ENCODE measurements at regions not wholly inside any gene's neighbourhood (a gene's known extent, or its start where the extent isn't known, plus 50 kb on each side); places are given as distances from the start of the nearest gene placed in this dataset.

DNA sequence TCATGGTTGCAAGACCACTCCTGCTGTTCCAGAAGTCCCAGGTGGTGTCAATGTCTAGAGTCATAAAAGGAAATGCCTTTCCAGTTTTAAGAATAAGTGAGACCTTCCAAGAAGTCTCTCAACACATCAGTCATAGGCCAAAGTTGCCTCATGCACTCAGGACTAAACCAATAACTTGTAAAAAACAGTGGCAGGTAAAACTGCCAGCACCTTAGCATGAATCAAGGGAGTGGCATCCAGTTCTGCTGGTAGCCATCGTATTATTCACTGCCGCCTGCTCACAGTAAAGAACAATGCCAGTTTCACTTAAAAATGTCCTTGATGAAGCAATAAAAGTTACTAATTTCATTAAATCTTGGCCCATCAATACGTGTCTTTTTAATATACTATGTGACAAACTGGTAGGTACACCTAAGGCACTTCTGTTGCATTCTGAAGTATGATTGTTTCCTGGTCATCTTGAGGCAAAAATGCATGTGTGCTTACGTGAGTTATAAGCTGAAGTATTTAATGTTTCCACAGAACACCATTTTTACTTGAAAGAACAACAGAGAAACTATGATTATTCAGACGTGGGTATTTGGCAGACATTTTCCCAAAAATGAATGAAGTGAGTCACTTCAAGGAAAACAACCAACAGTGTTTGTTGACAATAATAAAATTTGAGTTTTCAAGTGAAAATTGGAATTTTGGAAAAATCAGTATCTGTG, 125.2 kb upstream of the SNX19 start:
- DNase-seq, result no peak

DNA sequence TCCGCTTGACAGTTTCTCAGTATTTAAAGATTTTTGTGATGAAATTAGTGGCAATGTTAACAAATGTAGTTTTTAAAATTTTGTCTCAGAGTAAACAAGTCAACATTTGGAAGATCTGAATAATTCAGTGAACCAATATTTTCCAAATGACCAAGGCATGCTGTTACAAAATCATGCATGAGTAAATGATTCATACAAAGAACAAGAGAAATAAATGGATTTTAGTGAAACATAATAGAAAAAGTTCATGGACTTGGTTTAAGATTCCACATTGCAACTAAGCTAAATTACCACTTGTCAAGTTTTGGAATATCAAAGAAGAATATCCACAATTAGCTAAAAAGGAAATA, 125.7 kb upstream of the SNX19 start:
- H3K27ac ChIP-seq, result no peak overlapping the region
- H3K36me3 ChIP-seq (replicated peaks), result no peaks in the 10 kb centered on the region
- DNase-seq, result no peak
- in situ Hi-C loops (cut with HindIII; ENCODE audit: low pct_ligation_motif_present, low sequenced_read_pairs), result no loop called here
- H3K4me3 ChIP-seq (ENCODE audit: low read depth, low read length), result no peak overlapping the region
- TF ChIP-seq, protein P1, sequence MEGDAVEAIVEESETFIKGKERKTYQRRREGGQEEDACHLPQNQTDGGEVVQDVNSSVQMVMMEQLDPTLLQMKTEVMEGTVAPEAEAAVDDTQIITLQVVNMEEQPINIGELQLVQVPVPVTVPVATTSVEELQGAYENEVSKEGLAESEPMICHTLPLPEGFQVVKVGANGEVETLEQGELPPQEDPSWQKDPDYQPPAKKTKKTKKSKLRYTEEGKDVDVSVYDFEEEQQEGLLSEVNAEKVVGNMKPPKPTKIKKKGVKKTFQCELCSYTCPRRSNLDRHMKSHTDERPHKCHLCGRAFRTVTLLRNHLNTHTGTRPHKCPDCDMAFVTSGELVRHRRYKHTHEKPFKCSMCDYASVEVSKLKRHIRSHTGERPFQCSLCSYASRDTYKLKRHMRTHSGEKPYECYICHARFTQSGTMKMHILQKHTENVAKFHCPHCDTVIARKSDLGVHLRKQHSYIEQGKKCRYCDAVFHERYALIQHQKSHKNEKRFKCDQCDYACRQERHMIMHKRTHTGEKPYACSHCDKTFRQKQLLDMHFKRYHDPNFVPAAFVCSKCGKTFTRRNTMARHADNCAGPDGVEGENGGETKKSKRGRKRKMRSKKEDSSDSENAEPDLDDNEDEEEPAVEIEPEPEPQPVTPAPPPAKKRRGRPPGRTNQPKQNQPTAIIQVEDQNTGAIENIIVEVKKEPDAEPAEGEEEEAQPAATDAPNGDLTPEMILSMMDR (IDR thresholded peaks at IDR 0.05; ENCODE audit: low read depth, low read length, missing control alignments), result no peak
- no peaks in the 10 kb centered on the region for H3K27me3 ChIP-seq (replicated peaks)

More for the DNA sequence above, 125.2 kb upstream of the SNX19 start:
- no peak overlapping the region for H3K4me3 ChIP-seq (ENCODE audit: low read depth, low read length)
- H3K36me3 ChIP-seq (replicated peaks), result no peaks in the 10 kb centered on the region
- TF ChIP-seq, protein P1 (IDR thresholded peaks at IDR 0.05; ENCODE audit: low read depth, low read length, missing control alignments), result no peak
- no peak overlapping the region for H3K27ac ChIP-seq
- no peaks in the 10 kb centered on the region for H3K27me3 ChIP-seq (replicated peaks)
- in situ Hi-C loops (cut with HindIII; ENCODE audit: low pct_ligation_motif_present, low sequenced_read_pairs), result no loop called here

DNA sequence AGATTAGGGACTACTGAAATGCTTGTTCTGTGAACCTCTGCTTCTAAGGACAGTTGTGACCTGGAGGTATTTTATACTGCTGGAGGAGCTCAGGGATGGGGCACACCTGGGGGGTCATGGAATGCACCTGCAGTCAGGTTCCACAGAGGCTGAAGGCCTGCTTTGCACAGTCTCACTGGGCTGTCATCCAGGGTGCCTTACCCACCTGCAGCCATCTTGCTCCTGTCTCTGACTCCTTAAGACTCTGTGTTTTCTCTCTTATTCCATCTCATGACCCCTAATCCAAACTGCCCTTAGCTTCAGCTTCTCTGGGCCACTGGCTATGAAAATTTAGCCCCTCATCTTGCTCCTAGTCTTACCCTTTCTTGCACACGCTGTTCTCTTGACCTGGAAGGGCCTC, 127.0 kb upstream of the SNX19 start:
- Histone ChIP-seq H3K27me3 (replicated peaks) (peaks cover 2% of the 10 kb centered on the region), H3K4me3 (ENCODE audit: low read depth, low read length) (no peak overlapping the region), H3K27ac (no peak overlapping the region), H3K36me3 (replicated peaks) (no peaks in the 10 kb centered on the region)
- in situ Hi-C loops (cut with HindIII; ENCODE audit: low pct_ligation_motif_present, low sequenced_read_pairs), result no loop called here
- TF ChIP-seq, protein P1 (IDR thresholded peaks at IDR 0.05; ENCODE audit: low read depth, low read length, missing control alignments), result no peak
- DNase-seq, result no peak

DNA sequence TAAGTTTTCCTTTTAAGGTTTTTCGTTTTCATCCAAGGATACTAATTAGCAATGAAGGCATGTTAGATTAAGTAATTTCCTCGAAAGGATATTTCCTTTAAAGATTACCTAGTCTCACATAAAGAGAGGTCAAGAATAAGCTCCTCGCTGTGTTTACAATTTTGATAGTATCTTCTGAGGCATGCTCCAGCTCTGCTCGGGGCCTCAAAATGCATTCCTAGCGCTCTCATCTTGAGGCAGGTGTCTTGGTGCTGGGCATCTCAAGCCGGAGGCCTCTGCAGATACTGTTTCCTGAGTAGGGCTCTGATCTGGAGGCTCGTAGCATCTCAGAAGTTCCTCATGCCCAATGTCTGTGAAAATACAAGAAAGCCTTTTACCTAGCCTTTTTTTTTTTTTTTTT, 128.6 kb upstream of the SNX19 start:
- TF ChIP-seq, protein P1 (IDR thresholded peaks at IDR 0.05; ENCODE audit: low read depth, low read length, missing control alignments), result no peak
- in situ Hi-C loops (cut with HindIII; ENCODE audit: low pct_ligation_motif_present, low sequenced_read_pairs), result no loop called here
- Histone ChIP-seq H3K27ac (no peak overlapping the region), H3K36me3 (replicated peaks) (no peaks in the 10 kb centered on the region), H3K27me3 (replicated peaks) (peaks cover 2% of the 10 kb centered on the region), H3K4me3 (ENCODE audit: low read depth, low read length) (no peak overlapping the region)
- DNase-seq, result no peak

DNA sequence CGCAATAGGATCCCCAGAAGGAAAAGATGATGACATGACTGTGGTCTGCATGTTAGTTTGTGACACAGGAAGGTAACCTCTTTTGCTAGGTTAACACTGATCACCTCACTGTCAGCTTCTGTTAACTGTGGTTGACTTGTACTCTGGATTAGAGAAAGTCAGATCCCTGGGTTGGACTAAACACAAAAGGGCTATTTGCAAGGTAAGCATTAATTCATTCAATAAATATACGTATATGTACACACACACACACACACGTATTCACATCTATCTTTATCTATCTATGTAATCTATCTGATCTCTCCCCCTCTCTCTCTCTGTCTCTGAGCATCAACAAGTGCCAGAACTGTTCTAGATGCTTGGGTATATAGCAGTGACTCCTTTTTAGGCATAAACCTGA, 136.1 kb upstream of the SNX19 start:
- TF ChIP-seq, protein P1 (IDR thresholded peaks at IDR 0.05; ENCODE audit: low read depth, low read length, missing control alignments), result no peak

DNA sequence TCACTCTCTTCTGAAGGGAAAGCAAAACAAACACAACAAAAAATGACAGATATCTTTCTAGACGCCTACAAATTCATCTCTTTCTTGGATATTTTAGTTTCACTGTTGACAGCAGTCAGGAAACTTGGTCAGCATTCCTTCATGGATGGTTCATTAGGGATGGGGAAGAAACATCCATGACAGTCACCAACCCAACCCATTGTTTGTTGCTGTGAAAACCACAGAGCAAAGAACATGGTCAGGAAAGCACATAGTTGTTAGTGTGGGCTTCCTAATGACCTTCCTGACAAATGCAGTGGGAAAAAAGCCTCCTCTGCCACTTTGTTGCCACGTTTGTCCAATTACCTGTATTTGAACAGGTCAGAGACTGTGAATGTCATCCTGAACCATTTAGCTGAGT, 139.8 kb upstream of the SNX19 start:
- H3K27ac ChIP-seq, result no peak overlapping the region
- DNase-seq, result no peak
- in situ Hi-C loops (cut with HindIII; ENCODE audit: low pct_ligation_motif_present, low sequenced_read_pairs), result loop anchor here (25.0 kb wide), 1 partner anchor 606 kb away; no protein-coding TSS in a partner anchor
- no peaks in the 10 kb centered on the region for H3K36me3 ChIP-seq (replicated peaks)
- H3K27me3 ChIP-seq (replicated peaks), result no peaks in the 10 kb centered on the region
- TF ChIP-seq, protein P1 (IDR thresholded peaks at IDR 0.05; ENCODE audit: low read depth, low read length, missing control alignments), result no peak
- no peak overlapping the region for H3K4me3 ChIP-seq (ENCODE audit: low read depth, low read length)

More for the DNA sequence above, 136.1 kb upstream of the SNX19 start:
- Histone ChIP-seq H3K4me3 (ENCODE audit: low read depth, low read length) (no peak overlapping the region), H3K27me3 (replicated peaks) (peaks cover under 1% of the 10 kb centered on the region), H3K36me3 (replicated peaks) (no peaks in the 10 kb centered on the region), H3K27ac (no peak overlapping the region)
- no peak for DNase-seq
- in situ Hi-C loops (cut with HindIII; ENCODE audit: low pct_ligation_motif_present, low sequenced_read_pairs), result loop anchor here (25.0 kb wide), 1 partner anchor 610 kb away; no protein-coding TSS in a partner anchor
